ENCODE measurements at regions not wholly inside any gene's neighbourhood (a gene's known extent, or its start where the extent isn't known, plus 50 kb on each side); places are given as distances from the start of the nearest gene placed in this dataset.

- no peak for DNase-seq
Measured at GRCh38 chr6:164188861-164189260, 774.3 kb downstream of the QKI start.

- no peak for DNase-seq
Measured at GRCh38 chr6:164185471-164185871, 771.0 kb downstream of the QKI start.

- no peak for DNase-seq
Measured at GRCh38 chr6:164184410-164184809, 769.9 kb downstream of the QKI start.

- DNase-seq = no peak
Measured at GRCh38 chr6:164183556-164184123, 769.1 kb downstream of the QKI start.

GRCh38 chr6:164178679-164179332, 764.3 kb downstream of the QKI start:
- DNase-seq = no peak

- no peak for DNase-seq
Measured at GRCh38 chr6:164169355-164169754, 754.8 kb downstream of the QKI start.

GRCh38 chr6:164168595-164168994, 754.1 kb downstream of the QKI start:
- DNase-seq = no peak

GRCh38 chr6:164167873-164168405, 753.4 kb downstream of the QKI start:
- DNase-seq = no peak

GRCh38 chr6:164166996-164167395, 752.5 kb downstream of the QKI start:
- no peak for DNase-seq

GRCh38 chr6:164166515-164166914, 752.0 kb downstream of the QKI start:
- DNase-seq = no peak

- no peak for DNase-seq
Measured at GRCh38 chr6:164164876-164165275, 750.4 kb downstream of the QKI start.

- DNase-seq = no peak
Measured at GRCh38 chr6:164163239-164163638, 748.7 kb downstream of the QKI start.

GRCh38 chr6:164159061-164159460, 744.5 kb downstream of the QKI start:
- DNase-seq = no peak

- no peak for DNase-seq
Measured at GRCh38 chr6:164154588-164154987, 740.1 kb downstream of the QKI start.

GRCh38 chr6:164152611-164153010, 738.1 kb downstream of the QKI start:
- no peak for DNase-seq

- no peak for DNase-seq
Measured at GRCh38 chr6:164151161-164152120, 736.9 kb downstream of the QKI start.

GRCh38 chr6:164150232-164150631, 735.7 kb downstream of the QKI start:
- DNase-seq = no peak

GRCh38 chr6:164148788-164149187, 734.3 kb downstream of the QKI start:
- DNase-seq = no peak

GRCh38 chr6:164144316-164144715, 729.8 kb downstream of the QKI start:
- no peak for DNase-seq

- DNase-seq = no peak
Measured at GRCh38 chr6:164142322-164142721, 727.8 kb downstream of the QKI start.

GRCh38 chr6:164135511-164136132, 721.1 kb downstream of the QKI start:
- no peak for DNase-seq

- no peak for DNase-seq
Measured at GRCh38 chr6:164133095-164133494, 718.6 kb downstream of the QKI start.

GRCh38 chr6:164130585-164130984, 716.1 kb downstream of the QKI start:
- DNase-seq = no peak
